Spleen (tissue), 7 donors: ENCODE measurements at regions not wholly inside any gene's neighbourhood (a gene's known extent, or its start where the extent isn't known, plus 50 kb on each side); places are given as distances from the start of the nearest gene placed in this dataset.

Source experiments
- POLR2A ChIP-seq, 3 donors: fragments of 450-650 bp; IDR thresholded peaks; one replicate each; pipeline ENCODE4 v1.5.1; 2017; ENCODE audit warnings: antibody characterized with exemption in 3 of 3, mild to moderate bottlenecking in 1 of 3
- POLR2AphosphoS5 ChIP-seq, 3 donors: sonication (generic); formaldehyde crosslinking; IDR thresholded peaks; one replicate each; pipeline ENCODE4 v1.5.1; 2017; ENCODE audit warnings: antibody characterized with exemption in 3 of 3
- TF ChIP-seq, protein P1 (sequence below), 11 experiments: fragments of 200-600 bp in 7 of 11; fragments of 450-650 bp in 4 of 11; sonication (generic) in 4 of 11; IDR thresholded peaks in 8 of 11; conservative IDR thresholded peaks in 3 of 11; 1 replicate in 7 of 11; 2 replicates in 4 of 11; pipeline versions ENCODE4 v1.4.0 to v1.8.0; 2016 to 2021; ENCODE audit warnings: antibody characterized with exemption in 11 of 11, inconsistent platforms in 4 of 11, mild to moderate bottlenecking in 1 of 11
- donor health status: DM: no; HTN: no; CAD: no; lungs with moderate emphysema.
- donor health status: DM: no; HTN: no; CAD: no.
- donor health status: DM: no; HTN: no; CAD: no.

DNA sequence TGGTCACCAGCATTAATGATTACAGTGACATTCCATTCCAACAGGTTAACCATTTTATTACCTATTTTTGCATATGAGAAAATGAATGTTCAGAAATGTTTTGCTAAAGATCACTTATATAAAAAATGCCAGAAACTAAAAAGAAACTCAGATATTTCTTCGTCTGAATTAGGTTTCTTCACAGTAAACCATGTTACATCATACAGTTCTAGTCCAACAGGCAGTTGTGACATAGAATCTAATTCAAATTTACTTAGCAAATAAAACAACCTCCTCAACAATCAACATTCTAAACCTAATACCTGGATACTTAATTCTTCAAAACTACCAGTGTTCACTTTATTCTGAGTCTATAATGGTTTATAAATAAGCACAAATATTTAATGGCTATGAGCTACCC lies 416.3 kb upstream of the LRRTM4 start:
- TF ChIP-seq POLR2A (IDR thresholded peaks at IDR 0.05), result no peak
- TF ChIP-seq POLR2AphosphoS5 (IDR thresholded peaks at IDR 0.05), result no peak
- TF ChIP-seq, protein P1, sequence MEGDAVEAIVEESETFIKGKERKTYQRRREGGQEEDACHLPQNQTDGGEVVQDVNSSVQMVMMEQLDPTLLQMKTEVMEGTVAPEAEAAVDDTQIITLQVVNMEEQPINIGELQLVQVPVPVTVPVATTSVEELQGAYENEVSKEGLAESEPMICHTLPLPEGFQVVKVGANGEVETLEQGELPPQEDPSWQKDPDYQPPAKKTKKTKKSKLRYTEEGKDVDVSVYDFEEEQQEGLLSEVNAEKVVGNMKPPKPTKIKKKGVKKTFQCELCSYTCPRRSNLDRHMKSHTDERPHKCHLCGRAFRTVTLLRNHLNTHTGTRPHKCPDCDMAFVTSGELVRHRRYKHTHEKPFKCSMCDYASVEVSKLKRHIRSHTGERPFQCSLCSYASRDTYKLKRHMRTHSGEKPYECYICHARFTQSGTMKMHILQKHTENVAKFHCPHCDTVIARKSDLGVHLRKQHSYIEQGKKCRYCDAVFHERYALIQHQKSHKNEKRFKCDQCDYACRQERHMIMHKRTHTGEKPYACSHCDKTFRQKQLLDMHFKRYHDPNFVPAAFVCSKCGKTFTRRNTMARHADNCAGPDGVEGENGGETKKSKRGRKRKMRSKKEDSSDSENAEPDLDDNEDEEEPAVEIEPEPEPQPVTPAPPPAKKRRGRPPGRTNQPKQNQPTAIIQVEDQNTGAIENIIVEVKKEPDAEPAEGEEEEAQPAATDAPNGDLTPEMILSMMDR (IDR thresholded peaks at IDR 0.05 in 8 of 11, conservative IDR thresholded peaks at IDR 0.05 in 3 of 11), result no peak
